Endothelial cell (in vitro differentiated cells): ENCODE measurements at regions not wholly inside any gene's neighbourhood (a gene's known extent, or its start where the extent isn't known, plus 50 kb on each side); places are given as distances from the start of the nearest gene placed in this dataset.

Source experiments
- DNase-seq: peaks from one replicate; pipeline ENCODE4 v3.0.0; 2021; ENCODE audit warnings: low spot score
- H3K27ac Mint-ChIP-seq: one replicate; pipeline ENCODE4 v1.8.0; 2021; ENCODE audit warnings: mixed read lengths, inconsistent platforms; ENCODE audit not compliant: unreplicated experiment
- H3K27me3 Mint-ChIP-seq: one replicate; pipeline ENCODE4 v1.8.0; 2021; ENCODE audit warnings: mild to moderate bottlenecking, moderate library complexity, mixed read lengths, inconsistent platforms; ENCODE audit not compliant: unreplicated experiment
- H3K36me3 Mint-ChIP-seq: one replicate; pipeline ENCODE4 v1.8.0; 2021; ENCODE audit warnings: mild to moderate bottlenecking, low read depth, mixed read lengths, inconsistent platforms; ENCODE audit not compliant: unreplicated experiment
- H3K4me1 Mint-ChIP-seq: one replicate; pipeline ENCODE4 v1.8.0; 2021; ENCODE audit warnings: mild to moderate bottlenecking, mixed read lengths, inconsistent platforms; ENCODE audit not compliant: unreplicated experiment
- H3K4me3 Mint-ChIP-seq: one replicate; pipeline ENCODE4 v1.8.0; 2021; ENCODE audit warnings: mild to moderate bottlenecking, mixed read lengths, inconsistent platforms; ENCODE audit not compliant: unreplicated experiment
- H3K9me3 Mint-ChIP-seq: one replicate; pipeline ENCODE4 v1.8.0; 2021; ENCODE audit warnings: mixed read lengths, inconsistent platforms; ENCODE audit not compliant: unreplicated experiment
- CTCF ChIP-seq: fragments of 200-600 bp; sonication (generic); IDR thresholded peaks from one replicate; pipeline ENCODE4 v1.5.0; 2021; ENCODE audit warnings: antibody characterized with exemption; ENCODE audit not compliant: unreplicated experiment

- H3K9me3 Mint-ChIP-seq: no peaks in the 10 kb centered on the region
- no peaks in the 10 kb centered on the region for H3K4me1 Mint-ChIP-seq
- H3K27ac Mint-ChIP-seq: no peak overlapping the region
- DNase-seq: no peak
- no peaks in the 10 kb centered on the region for H3K36me3 Mint-ChIP-seq
- no peak for TF ChIP-seq CTCF
- H3K4me3 Mint-ChIP-seq: no peak overlapping the region
- no peaks in the 10 kb centered on the region for H3K27me3 Mint-ChIP-seq
These were observed 603.2 kb upstream of the PKN2 start for GRCh38 chr1:88080875-88081274.

GRCh38 chr1:88088481-88088880, 595.6 kb upstream of the PKN2 start:
- Mint-ChIP-seq H3K27ac (no peak overlapping the region), H3K4me3 (no peak overlapping the region), H3K36me3 (no peaks in the 10 kb centered on the region), H3K9me3 (no peaks in the 10 kb centered on the region), H3K4me1 (no peaks in the 10 kb centered on the region), H3K27me3 (no peaks in the 10 kb centered on the region)
- TF ChIP-seq CTCF: no peak
- DNase-seq: no peak

GRCh38 chr1:88089961-88090360, 594.1 kb upstream of the PKN2 start:
- Mint-ChIP-seq H3K9me3 (no peaks in the 10 kb centered on the region), H3K36me3 (no peaks in the 10 kb centered on the region), H3K27ac (no peak overlapping the region), H3K4me3 (no peak overlapping the region), H3K4me1 (no peaks in the 10 kb centered on the region), H3K27me3 (no peaks in the 10 kb centered on the region)
- TF ChIP-seq CTCF: no peak
- DNase-seq: no peak

- H3K27me3 Mint-ChIP-seq: no peaks in the 10 kb centered on the region
- H3K36me3 Mint-ChIP-seq: no peaks in the 10 kb centered on the region
- H3K4me3 Mint-ChIP-seq: no peak overlapping the region
- H3K27ac Mint-ChIP-seq: no peak overlapping the region
- TF ChIP-seq CTCF: no peak
- no peaks in the 10 kb centered on the region for H3K4me1 Mint-ChIP-seq
- DNase-seq: no peak
- H3K9me3 Mint-ChIP-seq: no peaks in the 10 kb centered on the region
These were observed 585.2 kb upstream of the PKN2 start for GRCh38 chr1:88098881-88099280.

- no peak for TF ChIP-seq CTCF
- H3K27ac Mint-ChIP-seq: no peak overlapping the region
- no peaks in the 10 kb centered on the region for H3K9me3 Mint-ChIP-seq
- no peak for DNase-seq
- H3K4me3 Mint-ChIP-seq: no peak overlapping the region
- no peaks in the 10 kb centered on the region for H3K27me3 Mint-ChIP-seq
- H3K4me1 Mint-ChIP-seq: peaks cover 6% of the 10 kb centered on the region
- no peaks in the 10 kb centered on the region for H3K36me3 Mint-ChIP-seq
These were observed 583.0 kb upstream of the PKN2 start for GRCh38 chr1:88101041-88101440.
